GM23338 (cell line): ENCODE measurements at regions not wholly inside any gene's neighbourhood (a gene's known extent, or its start where the extent isn't known, plus 50 kb on each side); places are given as distances from the start of the nearest gene placed in this dataset.
A peak's percentile ranks its signal among the peaks of the same experiment; 100 is the strongest.

Source experiments
- CREB1 ChIP-seq: fragments of 250-450 bp; sonication (Bioruptor Pico); IDR thresholded peaks from 2 replicates; pipeline ENCODE4 v1.5.0; 2020; ENCODE audit warnings: low read depth, mild to moderate bottlenecking, moderate library complexity
- EZH2 ChIP-seq: fragments of 200-600 bp; sonication (generic); IDR thresholded peaks from one replicate; pipeline ENCODE4 v1.8.0; 2017; ENCODE audit warnings: antibody characterized with exemption, mild to moderate bottlenecking, low read depth; ENCODE audit not compliant: unreplicated experiment
- EZH2phosphoT487 ChIP-seq: fragments of 200-600 bp; sonication (generic); IDR thresholded peaks from one replicate; pipeline ENCODE4 v1.8.1; 2018; ENCODE audit warnings: antibody characterized with exemption; ENCODE audit not compliant: unreplicated experiment
- JUNB ChIP-seq: IDR thresholded peaks from one replicate; pipeline ENCODE4 v1.6.1; 2016; ENCODE audit warnings: antibody characterized with exemption; ENCODE audit not compliant: unreplicated experiment
- NANOG ChIP-seq: IDR thresholded peaks from 2 replicates; pipeline ENCODE4 v1.6.1; 2016; ENCODE audit warnings: antibody characterized with exemption, borderline replicate concordance
- POLR2AphosphoS5 ChIP-seq: IDR thresholded peaks from 2 replicates; pipeline ENCODE4 v1.6.1; 2016; ENCODE audit warnings: antibody characterized with exemption, low read depth
- STAT1 ChIP-seq: IDR thresholded peaks from one replicate; pipeline ENCODE4 v1.6.1; 2016; ENCODE audit warnings: antibody characterized with exemption; ENCODE audit not compliant: unreplicated experiment
- ZNF331 ChIP-seq: fragments of 250-450 bp; sonication (Bioruptor Pico); IDR thresholded peaks from 2 replicates; pipeline ENCODE4 v1.5.0; 2020; ENCODE audit warnings: low read depth, mild to moderate bottlenecking, moderate library complexity
- TF ChIP-seq, protein P1 (sequence below), 2 experiments: fragments of 200-600 bp in 1 of 2; sonication (generic) in 1 of 2; conservative IDR thresholded peaks; 2 replicates each; pipeline versions ENCODE4 v1.5.1 to v1.6.1; 2016 to 2017; ENCODE audit warnings: antibody characterized with exemption in 2 of 2, low read depth in 2 of 2, mild to moderate bottlenecking in 2 of 2, moderate library complexity in 1 of 2
- TF ChIP-seq, protein P2 (sequence below): IDR thresholded peaks from one replicate; pipeline ENCODE4 v1.6.1; 2018; ENCODE audit warnings: antibody characterized with exemption; ENCODE audit not compliant: unreplicated experiment
- TF ChIP-seq, protein P3 (sequence below): IDR thresholded peaks from 2 replicates; pipeline ENCODE4 v1.6.1; 2016; ENCODE audit warnings: antibody characterized with exemption
- TF ChIP-seq, protein P4 (sequence below): fragments of 250-450 bp; sonication (Bioruptor Pico); IDR thresholded peaks from 2 replicates; pipeline ENCODE4 v1.5.0; 2020; ENCODE audit warnings: mild to moderate bottlenecking, moderate library complexity

DNA sequence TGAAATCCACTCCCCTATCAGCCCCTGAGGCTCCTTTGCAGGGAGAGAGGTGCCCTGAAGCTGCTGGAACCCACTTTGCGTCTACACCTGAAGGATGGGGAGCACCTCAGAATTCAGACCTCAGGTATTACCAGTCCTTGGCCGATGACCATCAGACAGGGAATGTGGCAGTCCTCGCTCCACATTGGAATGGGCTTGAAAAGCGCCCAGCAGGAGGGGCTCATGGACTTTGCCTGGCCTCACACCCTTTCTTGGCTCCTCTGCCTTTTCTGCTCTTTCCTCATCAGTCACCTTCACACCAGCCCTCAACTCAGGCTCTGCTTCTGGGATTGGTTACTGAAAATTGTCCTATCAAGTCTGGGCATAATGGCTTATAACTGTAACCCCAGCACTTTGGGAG, 83.9 kb downstream of the BARX1 start:
- TF ChIP-seq, protein P1, sequence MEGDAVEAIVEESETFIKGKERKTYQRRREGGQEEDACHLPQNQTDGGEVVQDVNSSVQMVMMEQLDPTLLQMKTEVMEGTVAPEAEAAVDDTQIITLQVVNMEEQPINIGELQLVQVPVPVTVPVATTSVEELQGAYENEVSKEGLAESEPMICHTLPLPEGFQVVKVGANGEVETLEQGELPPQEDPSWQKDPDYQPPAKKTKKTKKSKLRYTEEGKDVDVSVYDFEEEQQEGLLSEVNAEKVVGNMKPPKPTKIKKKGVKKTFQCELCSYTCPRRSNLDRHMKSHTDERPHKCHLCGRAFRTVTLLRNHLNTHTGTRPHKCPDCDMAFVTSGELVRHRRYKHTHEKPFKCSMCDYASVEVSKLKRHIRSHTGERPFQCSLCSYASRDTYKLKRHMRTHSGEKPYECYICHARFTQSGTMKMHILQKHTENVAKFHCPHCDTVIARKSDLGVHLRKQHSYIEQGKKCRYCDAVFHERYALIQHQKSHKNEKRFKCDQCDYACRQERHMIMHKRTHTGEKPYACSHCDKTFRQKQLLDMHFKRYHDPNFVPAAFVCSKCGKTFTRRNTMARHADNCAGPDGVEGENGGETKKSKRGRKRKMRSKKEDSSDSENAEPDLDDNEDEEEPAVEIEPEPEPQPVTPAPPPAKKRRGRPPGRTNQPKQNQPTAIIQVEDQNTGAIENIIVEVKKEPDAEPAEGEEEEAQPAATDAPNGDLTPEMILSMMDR (conservative IDR thresholded peaks at IDR 0.05; ENCODE audit: low read depth in 2 of 2): peak; percentile 9 to 57; a peak in 2 of 4 replicates
- TF ChIP-seq JUNB: no peak
- TF ChIP-seq POLR2AphosphoS5: no peak
- TF ChIP-seq EZH2: no peak
- TF ChIP-seq, protein P2, sequence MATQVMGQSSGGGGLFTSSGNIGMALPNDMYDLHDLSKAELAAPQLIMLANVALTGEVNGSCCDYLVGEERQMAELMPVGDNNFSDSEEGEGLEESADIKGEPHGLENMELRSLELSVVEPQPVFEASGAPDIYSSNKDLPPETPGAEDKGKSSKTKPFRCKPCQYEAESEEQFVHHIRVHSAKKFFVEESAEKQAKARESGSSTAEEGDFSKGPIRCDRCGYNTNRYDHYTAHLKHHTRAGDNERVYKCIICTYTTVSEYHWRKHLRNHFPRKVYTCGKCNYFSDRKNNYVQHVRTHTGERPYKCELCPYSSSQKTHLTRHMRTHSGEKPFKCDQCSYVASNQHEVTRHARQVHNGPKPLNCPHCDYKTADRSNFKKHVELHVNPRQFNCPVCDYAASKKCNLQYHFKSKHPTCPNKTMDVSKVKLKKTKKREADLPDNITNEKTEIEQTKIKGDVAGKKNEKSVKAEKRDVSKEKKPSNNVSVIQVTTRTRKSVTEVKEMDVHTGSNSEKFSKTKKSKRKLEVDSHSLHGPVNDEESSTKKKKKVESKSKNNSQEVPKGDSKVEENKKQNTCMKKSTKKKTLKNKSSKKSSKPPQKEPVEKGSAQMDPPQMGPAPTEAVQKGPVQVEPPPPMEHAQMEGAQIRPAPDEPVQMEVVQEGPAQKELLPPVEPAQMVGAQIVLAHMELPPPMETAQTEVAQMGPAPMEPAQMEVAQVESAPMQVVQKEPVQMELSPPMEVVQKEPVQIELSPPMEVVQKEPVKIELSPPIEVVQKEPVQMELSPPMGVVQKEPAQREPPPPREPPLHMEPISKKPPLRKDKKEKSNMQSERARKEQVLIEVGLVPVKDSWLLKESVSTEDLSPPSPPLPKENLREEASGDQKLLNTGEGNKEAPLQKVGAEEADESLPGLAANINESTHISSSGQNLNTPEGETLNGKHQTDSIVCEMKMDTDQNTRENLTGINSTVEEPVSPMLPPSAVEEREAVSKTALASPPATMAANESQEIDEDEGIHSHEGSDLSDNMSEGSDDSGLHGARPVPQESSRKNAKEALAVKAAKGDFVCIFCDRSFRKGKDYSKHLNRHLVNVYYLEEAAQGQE: no peak
- TF ChIP-seq CREB1 (CRISPR knock-in tag): no peak
- no peak for TF ChIP-seq EZH2phosphoT487
- no peak for TF ChIP-seq NANOG
- TF ChIP-seq, protein P3, sequence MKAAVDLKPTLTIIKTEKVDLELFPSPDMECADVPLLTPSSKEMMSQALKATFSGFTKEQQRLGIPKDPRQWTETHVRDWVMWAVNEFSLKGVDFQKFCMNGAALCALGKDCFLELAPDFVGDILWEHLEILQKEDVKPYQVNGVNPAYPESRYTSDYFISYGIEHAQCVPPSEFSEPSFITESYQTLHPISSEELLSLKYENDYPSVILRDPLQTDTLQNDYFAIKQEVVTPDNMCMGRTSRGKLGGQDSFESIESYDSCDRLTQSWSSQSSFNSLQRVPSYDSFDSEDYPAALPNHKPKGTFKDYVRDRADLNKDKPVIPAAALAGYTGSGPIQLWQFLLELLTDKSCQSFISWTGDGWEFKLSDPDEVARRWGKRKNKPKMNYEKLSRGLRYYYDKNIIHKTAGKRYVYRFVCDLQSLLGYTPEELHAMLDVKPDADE: no peak
- no peak for TF ChIP-seq ZNF331 (CRISPR knock-in tag)
- no peak for TF ChIP-seq STAT1
- TF ChIP-seq, protein P4, sequence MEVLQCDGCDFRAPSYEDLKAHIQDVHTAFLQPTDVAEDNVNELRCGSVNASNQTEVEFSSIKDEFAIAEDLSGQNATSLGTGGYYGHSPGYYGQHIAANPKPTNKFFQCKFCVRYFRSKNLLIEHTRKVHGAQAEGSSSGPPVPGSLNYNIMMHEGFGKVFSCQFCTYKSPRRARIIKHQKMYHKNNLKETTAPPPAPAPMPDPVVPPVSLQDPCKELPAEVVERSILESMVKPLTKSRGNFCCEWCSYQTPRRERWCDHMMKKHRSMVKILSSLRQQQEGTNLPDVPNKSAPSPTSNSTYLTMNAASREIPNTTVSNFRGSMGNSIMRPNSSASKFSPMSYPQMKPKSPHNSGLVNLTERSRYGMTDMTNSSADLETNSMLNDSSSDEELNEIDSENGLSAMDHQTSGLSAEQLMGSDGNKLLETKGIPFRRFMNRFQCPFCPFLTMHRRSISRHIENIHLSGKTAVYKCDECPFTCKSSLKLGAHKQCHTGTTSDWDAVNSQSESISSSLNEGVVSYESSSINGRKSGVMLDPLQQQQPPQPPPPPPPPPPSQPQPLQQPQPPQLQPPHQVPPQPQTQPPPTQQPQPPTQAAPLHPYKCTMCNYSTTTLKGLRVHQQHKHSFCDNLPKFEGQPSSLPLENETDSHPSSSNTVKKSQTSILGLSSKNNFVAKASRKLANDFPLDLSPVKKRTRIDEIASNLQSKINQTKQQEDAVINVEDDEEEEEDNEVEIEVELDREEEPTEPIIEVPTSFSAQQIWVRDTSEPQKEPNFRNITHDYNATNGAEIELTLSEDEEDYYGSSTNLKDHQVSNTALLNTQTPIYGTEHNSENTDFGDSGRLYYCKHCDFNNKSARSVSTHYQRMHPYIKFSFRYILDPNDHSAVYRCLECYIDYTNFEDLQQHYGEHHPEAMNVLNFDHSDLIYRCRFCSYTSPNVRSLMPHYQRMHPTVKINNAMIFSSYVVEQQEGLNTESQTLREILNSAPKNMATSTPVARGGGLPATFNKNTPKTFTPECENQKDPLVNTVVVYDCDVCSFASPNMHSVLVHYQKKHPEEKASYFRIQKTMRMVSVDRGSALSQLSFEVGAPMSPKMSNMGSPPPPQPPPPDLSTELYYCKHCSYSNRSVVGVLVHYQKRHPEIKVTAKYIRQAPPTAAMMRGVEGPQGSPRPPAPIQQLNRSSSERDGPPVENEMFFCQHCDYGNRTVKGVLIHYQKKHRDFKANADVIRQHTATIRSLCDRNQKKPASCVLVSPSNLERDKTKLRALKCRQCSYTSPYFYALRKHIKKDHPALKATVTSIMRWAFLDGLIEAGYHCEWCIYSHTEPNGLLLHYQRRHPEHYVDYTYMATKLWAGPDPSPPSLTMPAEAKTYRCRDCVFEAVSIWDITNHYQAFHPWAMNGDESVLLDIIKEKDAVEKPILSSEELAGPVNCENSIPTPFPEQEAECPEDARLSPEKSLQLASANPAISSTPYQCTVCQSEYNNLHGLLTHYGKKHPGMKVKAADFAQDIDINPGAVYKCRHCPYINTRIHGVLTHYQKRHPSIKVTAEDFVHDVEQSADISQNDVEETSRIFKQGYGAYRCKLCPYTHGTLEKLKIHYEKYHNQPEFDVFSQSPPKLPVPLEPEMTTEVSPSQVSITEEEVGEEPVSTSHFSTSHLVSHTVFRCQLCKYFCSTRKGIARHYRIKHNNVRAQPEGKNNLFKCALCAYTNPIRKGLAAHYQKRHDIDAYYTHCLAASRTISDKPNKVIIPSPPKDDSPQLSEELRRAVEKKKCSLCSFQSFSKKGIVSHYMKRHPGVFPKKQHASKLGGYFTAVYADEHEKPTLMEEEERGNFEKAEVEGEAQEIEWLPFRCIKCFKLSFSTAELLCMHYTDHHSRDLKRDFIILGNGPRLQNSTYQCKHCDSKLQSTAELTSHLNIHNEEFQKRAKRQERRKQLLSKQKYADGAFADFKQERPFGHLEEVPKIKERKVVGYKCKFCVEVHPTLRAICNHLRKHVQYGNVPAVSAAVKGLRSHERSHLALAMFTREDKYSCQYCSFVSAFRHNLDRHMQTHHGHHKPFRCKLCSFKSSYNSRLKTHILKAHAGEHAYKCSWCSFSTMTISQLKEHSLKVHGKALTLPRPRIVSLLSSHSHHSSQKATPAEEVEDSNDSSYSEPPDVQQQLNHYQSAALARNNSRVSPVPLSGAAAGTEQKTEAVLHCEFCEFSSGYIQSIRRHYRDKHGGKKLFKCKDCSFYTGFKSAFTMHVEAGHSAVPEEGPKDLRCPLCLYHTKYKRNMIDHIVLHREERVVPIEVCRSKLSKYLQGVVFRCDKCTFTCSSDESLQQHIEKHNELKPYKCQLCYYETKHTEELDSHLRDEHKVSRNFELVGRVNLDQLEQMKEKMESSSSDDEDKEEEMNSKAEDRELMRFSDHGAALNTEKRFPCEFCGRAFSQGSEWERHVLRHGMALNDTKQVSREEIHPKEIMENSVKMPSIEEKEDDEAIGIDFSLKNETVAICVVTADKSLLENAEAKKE (CRISPR knock-in tag): no peak
